ENCODE measurements at regions not wholly inside any gene's neighbourhood (a gene's known extent, or its start where the extent isn't known, plus 50 kb on each side); places are given as distances from the start of the nearest gene placed in this dataset.
"Not testable (repeated sequence)": the region's sequence is repeated elsewhere in the genome, so short reads cannot be mapped to it uniquely, and the experiment has no call there.

DNA sequence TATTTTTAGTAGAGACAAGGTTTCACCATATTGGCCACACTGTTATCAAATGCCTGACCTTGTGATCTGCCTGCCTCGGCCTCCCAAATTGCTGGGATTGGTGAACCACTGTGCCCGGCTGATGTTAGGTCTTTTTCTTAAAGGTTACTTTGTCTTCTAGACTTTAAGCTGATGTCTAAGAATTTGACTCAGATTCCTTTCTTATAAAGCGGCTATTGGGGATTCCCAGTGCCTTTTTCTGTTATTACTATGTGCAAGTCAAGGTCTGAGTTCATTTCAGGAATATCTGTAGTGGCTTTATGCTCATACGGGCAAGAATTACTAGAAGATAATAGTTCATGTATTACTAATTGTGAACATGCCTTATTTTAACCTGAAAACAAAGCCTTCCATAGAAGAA, 102.8 kb downstream of the LAT start:
- H3K4me1 ChIP-seq (ENCODE audit: insufficient read depth, low read length); H3K27ac ChIP-seq (ENCODE audit: low read depth, low read length); H3K9ac ChIP-seq (ENCODE audit: low read depth, low read length); H3K4me3 ChIP-seq (ENCODE audit: low read length); H3K27me3 ChIP-seq (ENCODE audit: insufficient read depth, low read length); H3K9me3 ChIP-seq (ENCODE audit: insufficient read depth, low read depth, low read length); H3K36me3 ChIP-seq (ENCODE audit: insufficient read depth, low read length): not testable (repeated sequence)
- 97% methylated on average over 3 of the region's 4 CpGs for WGBS

DNA sequence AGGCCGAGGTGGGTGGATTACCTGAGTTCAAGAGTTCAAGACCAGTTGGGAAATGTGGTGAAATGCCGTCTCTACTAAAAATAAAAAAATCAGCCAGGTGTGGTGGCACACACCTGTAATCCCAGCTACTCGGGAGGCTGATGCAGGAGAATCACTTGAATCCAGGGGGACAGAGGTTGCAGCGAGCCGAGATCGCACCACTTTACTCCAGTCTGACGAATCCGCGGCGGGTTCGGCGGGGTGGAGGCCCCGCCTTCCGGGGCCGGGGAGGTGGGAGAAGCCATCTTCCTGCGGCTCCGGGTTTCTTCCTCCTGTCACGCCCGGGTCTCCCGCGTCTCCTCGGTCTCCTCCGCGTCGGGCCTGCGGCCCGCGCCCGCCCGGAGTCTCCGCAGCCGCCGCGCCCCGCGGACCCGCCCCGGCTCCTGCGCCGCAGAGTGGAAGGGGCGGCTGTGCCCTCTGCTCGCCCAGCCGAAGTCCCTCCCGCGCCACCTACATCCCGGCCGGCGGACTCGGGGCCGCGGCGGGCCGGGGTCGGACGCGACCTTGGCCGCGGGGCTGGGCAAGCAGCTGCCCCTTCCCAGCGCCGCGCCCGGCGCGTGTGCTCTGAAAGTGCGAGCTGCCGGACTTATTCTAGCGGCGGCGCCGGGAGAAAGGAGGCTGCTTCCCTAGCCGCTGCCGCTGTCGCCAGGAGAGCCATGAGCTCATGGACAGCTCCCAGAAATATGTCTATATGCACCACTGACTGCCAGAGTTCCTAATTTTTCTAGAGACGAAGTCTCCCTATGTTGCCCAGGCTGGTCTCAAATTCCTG, 97.2 kb downstream of the LAT start:
- not testable (repeated sequence) for H3K27ac ChIP-seq (ENCODE audit: low read depth, low read length); H3K36me3 ChIP-seq (ENCODE audit: insufficient read depth, low read length); H3K9me3 ChIP-seq (ENCODE audit: insufficient read depth, low read depth, low read length); H3K4me1 ChIP-seq (ENCODE audit: insufficient read depth, low read length); H3K9ac ChIP-seq (ENCODE audit: low read depth, low read length)
- H3K4me3 ChIP-seq (ENCODE audit: low read length) = peak overlapping the region; percentile 48
- 9% methylated on average over 27 of the region's 74 CpGs for whole genome bisulfite sequencing
- H3K27me3 ChIP-seq (ENCODE audit: insufficient read depth, low read length) = peaks cover 10% of the 10 kb centered on the region

DNA sequence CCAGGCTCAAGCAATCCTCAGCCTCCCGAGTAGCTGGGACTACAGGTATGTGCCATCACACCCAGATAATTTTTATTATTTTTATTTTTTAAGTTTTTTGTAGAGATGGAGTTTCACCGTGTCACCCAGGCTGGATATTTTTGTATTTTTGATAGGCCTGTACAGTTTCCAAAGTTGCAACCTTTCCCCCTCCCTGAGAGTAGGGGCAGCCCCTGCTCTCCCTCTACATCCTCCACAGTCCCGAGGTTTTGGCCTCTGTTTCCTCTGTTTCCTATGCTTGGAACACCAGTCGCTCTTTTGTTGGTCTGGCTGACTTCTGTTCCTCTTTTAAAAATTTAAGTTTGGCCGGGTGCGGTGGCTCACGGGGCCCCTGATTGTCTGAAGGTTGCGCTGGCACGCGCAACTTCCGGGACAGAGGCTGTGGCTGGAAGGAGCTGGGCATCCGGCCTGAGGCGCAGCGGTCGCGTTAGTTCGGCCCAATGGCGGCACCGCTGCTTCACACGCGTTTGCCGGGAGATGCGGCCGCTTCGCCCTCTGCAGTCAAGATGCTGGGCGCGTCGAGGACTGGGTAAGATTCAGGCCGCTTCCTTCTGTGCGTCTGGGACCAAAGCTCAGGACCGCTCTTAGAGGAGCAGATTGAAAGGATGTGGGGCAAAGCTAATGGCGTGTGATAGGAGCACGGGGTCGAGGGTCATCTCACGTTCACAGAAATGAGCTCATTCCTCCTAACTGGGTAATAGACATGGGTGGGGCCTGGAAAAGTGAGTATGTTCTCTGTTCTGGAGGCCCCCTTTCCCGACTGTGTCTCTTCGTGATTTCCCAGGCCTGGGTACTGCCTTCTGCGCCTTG, 89.9 kb downstream of the LAT start:
- H3K4me1 ChIP-seq (ENCODE audit: insufficient read depth, low read length); H3K27ac ChIP-seq (ENCODE audit: low read depth, low read length); H3K9me3 ChIP-seq (ENCODE audit: insufficient read depth, low read depth, low read length); H3K9ac ChIP-seq (ENCODE audit: low read depth, low read length); H3K36me3 ChIP-seq (ENCODE audit: insufficient read depth, low read length); H3K27me3 ChIP-seq (ENCODE audit: insufficient read depth, low read length): not testable (repeated sequence)
- 0 out of 2 replicates have a peak overlapping the region, but pooled peaks have one; percentile 27 for H3K4me3 ChIP-seq (ENCODE audit: low read length)
- 88% methylated on average over 31 of the region's 38 CpGs for WGBS

DNA sequence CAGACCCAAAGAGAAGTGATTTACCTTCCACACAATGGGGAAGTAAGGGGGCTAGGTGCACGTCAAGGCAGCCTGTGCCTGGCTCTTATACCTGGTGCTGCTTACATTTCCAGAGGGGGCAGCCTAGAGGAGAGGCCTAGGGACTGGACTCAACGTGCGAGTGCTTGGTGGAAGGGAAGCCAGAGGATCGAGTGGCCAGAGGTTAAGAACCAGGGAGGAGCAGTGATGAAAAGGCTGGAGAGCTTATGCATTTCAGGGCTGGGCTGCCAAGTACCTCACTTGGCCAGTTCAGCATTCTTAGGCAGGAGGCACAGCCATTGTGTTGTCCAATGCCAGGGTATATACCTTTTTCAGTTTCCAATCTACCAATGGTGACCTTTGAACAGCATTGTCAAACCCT, 77.4 kb downstream of the LAT start:
- not testable (repeated sequence) for H3K4me1 ChIP-seq (ENCODE audit: insufficient read depth, low read length); H3K27ac ChIP-seq (ENCODE audit: low read depth, low read length); H3K27me3 ChIP-seq (ENCODE audit: insufficient read depth, low read length); H3K4me3 ChIP-seq (ENCODE audit: low read length); H3K36me3 ChIP-seq (ENCODE audit: insufficient read depth, low read length); H3K9ac ChIP-seq (ENCODE audit: low read depth, low read length); H3K9me3 ChIP-seq (ENCODE audit: insufficient read depth, low read depth, low read length)
- no CpG with 5 or more reads among the region's 4 CpGs for WGBS

DNA sequence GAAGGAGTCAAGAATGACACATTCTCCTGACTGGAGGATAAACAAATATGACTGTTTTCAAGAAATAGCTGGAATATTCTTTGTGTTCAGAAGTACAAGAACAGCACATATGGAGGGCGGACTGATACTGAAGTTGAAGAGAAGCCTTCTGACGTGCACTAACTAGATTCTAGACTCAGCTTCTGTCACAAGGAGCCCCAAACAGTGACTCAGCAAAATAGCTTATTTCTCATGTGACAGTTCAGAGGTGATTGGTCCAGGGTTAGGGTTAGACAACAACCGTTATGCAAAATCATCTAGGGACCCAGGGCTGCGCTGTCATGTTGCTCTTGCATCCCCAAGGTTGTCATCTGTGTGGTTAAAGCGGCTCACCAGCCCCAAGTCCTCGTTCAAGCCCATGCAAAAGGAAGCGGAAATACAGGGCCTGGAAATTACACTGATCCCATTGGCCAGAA, 76.6 kb downstream of the LAT start:
- 93% methylated on average over 3 of the region's 7 CpGs for WGBS
- H3K4me1 ChIP-seq (ENCODE audit: insufficient read depth, low read length) = not testable (repeated sequence)

DNA sequence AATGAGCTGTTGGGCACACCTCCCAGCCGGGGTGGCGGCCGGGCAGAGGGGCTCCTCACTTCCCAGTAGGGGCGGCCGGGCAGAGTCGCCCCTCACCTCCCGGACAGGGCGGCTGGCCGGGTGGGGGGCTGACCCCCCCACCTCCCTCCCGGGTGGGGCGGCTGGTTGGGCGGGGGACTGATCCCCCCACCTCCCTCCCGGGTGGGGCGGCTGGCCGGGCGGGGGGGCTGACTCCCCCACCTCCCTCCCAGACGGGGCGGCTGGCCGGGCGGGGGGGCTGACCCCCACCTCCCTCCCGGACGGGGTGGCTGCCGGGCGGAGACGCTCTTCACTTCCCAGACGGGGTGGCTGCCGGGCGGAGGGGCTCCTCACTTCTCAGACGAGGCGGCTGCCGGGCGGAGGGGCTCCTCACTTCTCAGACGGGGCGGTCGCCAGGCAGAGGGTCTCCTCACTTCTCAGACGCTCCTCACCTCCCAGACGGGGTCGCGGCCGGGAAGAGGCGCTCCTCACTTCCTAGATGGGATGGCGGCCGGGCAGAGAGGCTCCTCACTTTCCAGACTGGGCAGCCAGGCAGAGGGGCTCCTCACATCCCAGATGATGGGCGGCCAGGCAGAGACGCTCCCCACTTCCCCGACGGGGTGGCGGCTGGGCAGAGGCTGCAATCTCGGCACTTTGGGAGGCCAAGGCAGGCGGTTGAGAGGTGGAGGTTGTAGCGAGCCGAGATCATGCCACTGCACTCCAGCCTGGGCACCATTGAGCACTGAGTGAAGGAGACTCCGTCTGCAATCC, 75.4 kb downstream of the LAT start:
- H3K4me3 ChIP-seq (ENCODE audit: low read length); H3K27ac ChIP-seq (ENCODE audit: low read depth, low read length); H3K4me1 ChIP-seq (ENCODE audit: insufficient read depth, low read length); H3K36me3 ChIP-seq (ENCODE audit: insufficient read depth, low read length); H3K9ac ChIP-seq (ENCODE audit: low read depth, low read length); H3K9me3 ChIP-seq (ENCODE audit: insufficient read depth, low read depth, low read length); H3K27me3 ChIP-seq (ENCODE audit: insufficient read depth, low read length): not testable (repeated sequence)
- WGBS = 95% methylated on average over 14 of the region's 53 CpGs

More for the DNA sequence above, 76.6 kb downstream of the LAT start:
- not testable (repeated sequence) for H3K9ac ChIP-seq (ENCODE audit: low read depth, low read length); H3K27ac ChIP-seq (ENCODE audit: low read depth, low read length); H3K36me3 ChIP-seq (ENCODE audit: insufficient read depth, low read length); H3K4me3 ChIP-seq (ENCODE audit: low read length); H3K27me3 ChIP-seq (ENCODE audit: insufficient read depth, low read length); H3K9me3 ChIP-seq (ENCODE audit: insufficient read depth, low read depth, low read length)

DNA sequence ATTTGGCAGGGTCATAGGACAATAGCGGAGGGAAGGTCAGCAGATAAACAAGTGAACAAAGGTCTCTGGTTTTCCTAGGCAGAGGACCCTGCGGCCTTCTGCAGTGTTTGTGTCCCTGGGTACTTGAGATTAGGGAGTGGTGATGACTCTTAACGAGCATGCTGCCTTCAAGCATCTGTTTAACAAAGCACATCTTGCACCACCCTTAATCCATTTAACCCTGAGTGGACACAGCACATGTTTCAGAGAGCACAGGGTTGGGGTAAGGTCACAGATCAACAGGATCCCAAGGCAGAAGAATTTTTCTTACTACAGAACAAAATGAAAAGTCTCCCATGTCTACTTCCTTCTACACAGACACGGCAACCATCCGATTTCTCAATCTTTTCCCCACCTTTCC, 74.7 kb downstream of the LAT start:
- H3K27ac ChIP-seq (ENCODE audit: low read depth, low read length); H3K27me3 ChIP-seq (ENCODE audit: insufficient read depth, low read length); H3K9ac ChIP-seq (ENCODE audit: low read depth, low read length); H3K4me1 ChIP-seq (ENCODE audit: insufficient read depth, low read length); H3K9me3 ChIP-seq (ENCODE audit: insufficient read depth, low read depth, low read length); H3K4me3 ChIP-seq (ENCODE audit: low read length); H3K36me3 ChIP-seq (ENCODE audit: insufficient read depth, low read length): not testable (repeated sequence)
- WGBS = no CpG with 5 or more reads among the region's 5 CpGs
